ENCODE measurements at regions not wholly inside any gene's neighbourhood (a gene's known extent, or its start where the extent isn't known, plus 50 kb on each side); places are given as distances from the start of the nearest gene placed in this dataset.

GRCh38 chr13:105259426-105259825, 1276.0 kb downstream of the EFNB2 start:
- H3K9ac ChIP-seq (ENCODE audit: low read length): no peak overlapping the region
- H3K4me1 ChIP-seq (ENCODE audit: control insufficient read depth, insufficient read depth, low read length): no peaks in the 10 kb centered on the region
- no peak for DNase-seq (ENCODE audit: low read depth)
- H3K36me3 ChIP-seq (ENCODE audit: control insufficient read depth, insufficient read depth, low read length, severe bottlenecking): no peaks in the 10 kb centered on the region
- H3K4me3 ChIP-seq (ENCODE audit: low read length): no peak overlapping the region
- H3K27me3 ChIP-seq (replicated peaks; ENCODE audit: control insufficient read depth, insufficient read depth, low read length): no peaks in the 10 kb centered on the region
- H3K9me3 ChIP-seq (ENCODE audit: control insufficient read depth, low read length): no peaks in the 10 kb centered on the region

GRCh38 chr13:105255472-105255871, 1280.0 kb downstream of the EFNB2 start:
- no peak overlapping the region for H3K4me3 ChIP-seq (ENCODE audit: low read length)
- no peaks in the 10 kb centered on the region for H3K4me1 ChIP-seq (ENCODE audit: control insufficient read depth, insufficient read depth, low read length)
- H3K9me3 ChIP-seq (ENCODE audit: control insufficient read depth, low read length): no peaks in the 10 kb centered on the region
- no peak overlapping the region for H3K9ac ChIP-seq (ENCODE audit: low read length)
- no peak for DNase-seq (ENCODE audit: low read depth)
- no peaks in the 10 kb centered on the region for H3K27me3 ChIP-seq (replicated peaks; ENCODE audit: control insufficient read depth, insufficient read depth, low read length)
- H3K36me3 ChIP-seq (ENCODE audit: control insufficient read depth, insufficient read depth, low read length, severe bottlenecking): no peaks in the 10 kb centered on the region

GRCh38 chr13:105251293-105251692, 1284.2 kb downstream of the EFNB2 start:
- DNase-seq (ENCODE audit: low read depth): no peak
- Histone ChIP-seq H3K9me3 (ENCODE audit: control insufficient read depth, low read length) (peaks cover 11% of the 10 kb centered on the region), H3K9ac (ENCODE audit: low read length) (no peak overlapping the region), H3K36me3 (ENCODE audit: control insufficient read depth, insufficient read depth, low read length, severe bottlenecking) (no peaks in the 10 kb centered on the region), H3K4me3 (ENCODE audit: low read length) (no peak overlapping the region), H3K4me1 (ENCODE audit: control insufficient read depth, insufficient read depth, low read length) (no peaks in the 10 kb centered on the region), H3K27me3 (replicated peaks; ENCODE audit: control insufficient read depth, insufficient read depth, low read length) (no peaks in the 10 kb centered on the region)

GRCh38 chr13:105247830-105248229, 1287.6 kb downstream of the EFNB2 start:
- Histone ChIP-seq H3K27me3 (replicated peaks; ENCODE audit: control insufficient read depth, insufficient read depth, low read length) (no peaks in the 10 kb centered on the region), H3K9me3 (ENCODE audit: control insufficient read depth, low read length) (peaks cover 11% of the 10 kb centered on the region), H3K4me3 (ENCODE audit: low read length) (no peak overlapping the region), H3K9ac (ENCODE audit: low read length) (no peak overlapping the region), H3K36me3 (ENCODE audit: control insufficient read depth, insufficient read depth, low read length, severe bottlenecking) (no peaks in the 10 kb centered on the region), H3K4me1 (ENCODE audit: control insufficient read depth, insufficient read depth, low read length) (no peaks in the 10 kb centered on the region)
- no peak for DNase-seq (ENCODE audit: low read depth)

- H3K9me3 ChIP-seq (ENCODE audit: control insufficient read depth, low read length): no peaks in the 10 kb centered on the region
- no peaks in the 10 kb centered on the region for H3K36me3 ChIP-seq (ENCODE audit: control insufficient read depth, insufficient read depth, low read length, severe bottlenecking)
- no peaks in the 10 kb centered on the region for H3K4me1 ChIP-seq (ENCODE audit: control insufficient read depth, insufficient read depth, low read length)
- no peak overlapping the region for H3K4me3 ChIP-seq (ENCODE audit: low read length)
- no peak overlapping the region for H3K9ac ChIP-seq (ENCODE audit: low read length)
- DNase-seq (ENCODE audit: low read depth): no peak
- H3K27me3 ChIP-seq (replicated peaks; ENCODE audit: control insufficient read depth, insufficient read depth, low read length): no peaks in the 10 kb centered on the region
Observed at GRCh38 chr13:105240371-105240770, 1295.1 kb downstream of the EFNB2 start.

- Histone ChIP-seq H3K36me3 (ENCODE audit: control insufficient read depth, insufficient read depth, low read length, severe bottlenecking) (no peaks in the 10 kb centered on the region), H3K9me3 (ENCODE audit: control insufficient read depth, low read length) (no peaks in the 10 kb centered on the region), H3K4me3 (ENCODE audit: low read length) (no peak overlapping the region), H3K4me1 (ENCODE audit: control insufficient read depth, insufficient read depth, low read length) (no peaks in the 10 kb centered on the region), H3K9ac (ENCODE audit: low read length) (no peak overlapping the region), H3K27me3 (replicated peaks; ENCODE audit: control insufficient read depth, insufficient read depth, low read length) (no peaks in the 10 kb centered on the region)
- DNase-seq (ENCODE audit: low read depth): no peak
Observed at GRCh38 chr13:105232439-105232838, 1303.0 kb downstream of the EFNB2 start.

- Histone ChIP-seq H3K27me3 (replicated peaks; ENCODE audit: control insufficient read depth, insufficient read depth, low read length) (no peaks in the 10 kb centered on the region), H3K4me3 (ENCODE audit: low read length) (no peak overlapping the region), H3K9me3 (ENCODE audit: control insufficient read depth, low read length) (no peaks in the 10 kb centered on the region), H3K4me1 (ENCODE audit: control insufficient read depth, insufficient read depth, low read length) (no peaks in the 10 kb centered on the region), H3K36me3 (ENCODE audit: control insufficient read depth, insufficient read depth, low read length, severe bottlenecking) (no peaks in the 10 kb centered on the region), H3K9ac (ENCODE audit: low read length) (no peak overlapping the region)
- DNase-seq (ENCODE audit: low read depth): no peak
Observed at GRCh38 chr13:105232006-105232405, 1303.5 kb downstream of the EFNB2 start.

GRCh38 chr13:105231579-105231978, 1303.9 kb downstream of the EFNB2 start:
- Histone ChIP-seq H3K9me3 (ENCODE audit: control insufficient read depth, low read length) (no peaks in the 10 kb centered on the region), H3K4me1 (ENCODE audit: control insufficient read depth, insufficient read depth, low read length) (no peaks in the 10 kb centered on the region), H3K36me3 (ENCODE audit: control insufficient read depth, insufficient read depth, low read length, severe bottlenecking) (no peaks in the 10 kb centered on the region), H3K4me3 (ENCODE audit: low read length) (no peak overlapping the region), H3K27me3 (replicated peaks; ENCODE audit: control insufficient read depth, insufficient read depth, low read length) (no peaks in the 10 kb centered on the region), H3K9ac (ENCODE audit: low read length) (no peak overlapping the region)
- no peak for DNase-seq (ENCODE audit: low read depth)

GRCh38 chr13:105220881-105221280, 1314.6 kb downstream of the EFNB2 start:
- H3K27me3 ChIP-seq (replicated peaks; ENCODE audit: control insufficient read depth, insufficient read depth, low read length): no peaks in the 10 kb centered on the region
- H3K36me3 ChIP-seq (ENCODE audit: control insufficient read depth, insufficient read depth, low read length, severe bottlenecking): no peaks in the 10 kb centered on the region
- H3K9me3 ChIP-seq (ENCODE audit: control insufficient read depth, low read length): no peaks in the 10 kb centered on the region
- no peak overlapping the region for H3K4me3 ChIP-seq (ENCODE audit: low read length)
- H3K4me1 ChIP-seq (ENCODE audit: control insufficient read depth, insufficient read depth, low read length): no peaks in the 10 kb centered on the region
- H3K9ac ChIP-seq (ENCODE audit: low read length): no peak overlapping the region
- peak; percentile 15 for DNase-seq (ENCODE audit: low read depth)

- H3K27me3 ChIP-seq (replicated peaks; ENCODE audit: control insufficient read depth, insufficient read depth, low read length): no peaks in the 10 kb centered on the region
- no peaks in the 10 kb centered on the region for H3K9me3 ChIP-seq (ENCODE audit: control insufficient read depth, low read length)
- H3K4me3 ChIP-seq (ENCODE audit: low read length): no peak overlapping the region
- no peaks in the 10 kb centered on the region for H3K4me1 ChIP-seq (ENCODE audit: control insufficient read depth, insufficient read depth, low read length)
- peak; percentile 56 for DNase-seq (ENCODE audit: low read depth)
- H3K9ac ChIP-seq (ENCODE audit: low read length): no peak overlapping the region
- no peaks in the 10 kb centered on the region for H3K36me3 ChIP-seq (ENCODE audit: control insufficient read depth, insufficient read depth, low read length, severe bottlenecking)
Observed at GRCh38 chr13:105220063-105220462, 1315.4 kb downstream of the EFNB2 start.

GRCh38 chr13:105219651-105220050, 1315.8 kb downstream of the EFNB2 start:
- Histone ChIP-seq H3K36me3 (ENCODE audit: control insufficient read depth, insufficient read depth, low read length, severe bottlenecking) (no peaks in the 10 kb centered on the region), H3K4me1 (ENCODE audit: control insufficient read depth, insufficient read depth, low read length) (no peaks in the 10 kb centered on the region), H3K9me3 (ENCODE audit: control insufficient read depth, low read length) (no peaks in the 10 kb centered on the region), H3K4me3 (ENCODE audit: low read length) (no peak overlapping the region), H3K27me3 (replicated peaks; ENCODE audit: control insufficient read depth, insufficient read depth, low read length) (no peaks in the 10 kb centered on the region), H3K9ac (ENCODE audit: low read length) (no peak overlapping the region)
- peak; percentile 53 for DNase-seq (ENCODE audit: low read depth)

- DNase-seq (ENCODE audit: low read depth): no peak
- no peak overlapping the region for H3K9ac ChIP-seq (ENCODE audit: low read length)
- H3K9me3 ChIP-seq (ENCODE audit: control insufficient read depth, low read length): peaks cover 3% of the 10 kb centered on the region
- H3K4me1 ChIP-seq (ENCODE audit: control insufficient read depth, insufficient read depth, low read length): no peaks in the 10 kb centered on the region
- no peak overlapping the region for H3K4me3 ChIP-seq (ENCODE audit: low read length)
- H3K27me3 ChIP-seq (replicated peaks; ENCODE audit: control insufficient read depth, insufficient read depth, low read length): no peaks in the 10 kb centered on the region
- H3K36me3 ChIP-seq (ENCODE audit: control insufficient read depth, insufficient read depth, low read length, severe bottlenecking): no peaks in the 10 kb centered on the region
Observed at GRCh38 chr13:105213512-105213911, 1322.0 kb downstream of the EFNB2 start.

Data from adipocyte (in vitro differentiated cells).